HG02623 (cell line): ENCODE measurements at regions not wholly inside any gene's neighbourhood (a gene's known extent, or its start where the extent isn't known, plus 50 kb on each side); places are given as distances from the start of the nearest gene placed in this dataset.

Source experiments
- ATAC-seq: cut with Tn5 transposase; IDR thresholded peaks from one replicate; pipeline ENCODE4 v1.9.1; 2021; ENCODE audit warnings: moderate library complexity; ENCODE audit not compliant: unreplicated experiment

DNA sequence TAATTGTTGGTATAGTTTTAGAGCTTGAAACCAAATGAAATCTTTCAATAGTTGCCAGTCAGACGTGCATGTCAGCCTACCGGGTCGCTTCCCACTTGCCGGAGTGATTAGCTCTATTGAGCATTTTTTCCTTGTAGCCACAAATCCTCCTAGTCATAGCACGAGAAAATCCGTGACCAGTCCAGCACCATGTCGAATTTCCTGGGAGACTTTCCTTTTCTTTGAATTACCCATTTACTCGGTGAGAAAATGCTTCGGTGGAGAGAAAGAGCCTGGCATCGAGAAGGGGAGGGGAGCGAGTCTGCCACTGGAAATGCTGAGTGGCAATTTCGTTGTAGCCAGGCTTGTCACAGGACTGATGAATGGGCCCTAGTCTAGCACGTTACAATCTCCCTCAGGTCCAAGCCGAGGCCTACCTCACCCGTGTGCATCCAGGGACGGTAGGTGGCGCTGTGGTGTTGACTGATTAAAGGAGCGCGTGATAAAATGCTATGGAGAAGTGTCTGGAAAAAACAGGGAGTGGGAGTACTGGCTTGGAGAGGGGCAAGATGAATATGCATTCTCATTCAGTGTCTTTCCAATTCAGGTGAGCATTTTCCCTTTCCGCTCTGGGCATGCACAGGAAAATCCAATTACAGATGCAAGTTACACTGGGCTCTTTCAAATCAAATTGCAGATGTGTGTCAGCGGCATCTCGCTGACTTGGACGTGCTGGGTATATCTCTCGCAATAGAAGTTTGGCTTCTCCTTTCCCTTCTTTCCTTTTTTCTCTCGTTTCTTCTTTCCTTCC lies 238.8 kb downstream of the EDEM1 start:
- ATAC-seq, result peak; percentile 34

DNA sequence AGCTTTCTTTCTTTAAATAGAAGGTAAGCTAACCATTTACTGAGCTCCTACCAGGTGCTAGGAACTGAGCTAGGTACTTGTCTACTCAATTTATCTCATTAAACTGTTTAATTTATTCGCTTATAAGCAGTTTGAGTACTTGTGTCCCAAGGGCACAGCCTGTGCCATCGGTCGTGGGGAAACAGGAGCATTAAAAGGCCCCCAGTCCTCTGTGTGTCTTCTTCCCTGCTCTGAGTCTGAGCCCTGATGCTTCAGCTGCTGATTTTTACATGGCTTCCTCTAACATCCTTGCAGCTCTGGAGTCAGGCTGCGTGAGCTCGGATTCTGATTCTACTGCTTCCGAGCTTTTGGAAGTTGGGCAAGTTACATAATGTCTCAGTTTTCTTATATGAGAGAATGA lies 239.5 kb downstream of the EDEM1 start:
- ATAC-seq, result no peak

DNA sequence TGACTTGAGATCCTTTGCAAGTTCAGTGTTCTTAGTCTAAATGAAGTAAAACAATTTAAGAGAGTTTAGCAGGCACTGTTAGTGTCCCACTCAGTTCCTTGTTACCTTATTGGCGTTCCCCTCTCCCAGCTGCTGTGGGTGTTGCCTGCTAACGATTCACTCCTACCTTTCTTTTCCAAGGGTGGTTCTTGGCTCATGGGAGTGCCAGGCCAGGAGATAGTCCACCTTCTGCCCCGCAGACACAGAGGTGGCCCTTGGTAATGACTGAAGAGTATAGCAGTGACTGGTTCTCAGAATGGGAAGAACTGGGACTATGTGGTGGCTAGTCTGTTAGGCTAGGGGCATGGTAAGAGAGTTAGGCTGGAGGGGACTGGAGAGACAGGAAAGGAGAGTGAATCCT lies 240.4 kb downstream of the EDEM1 start:
- no peak for ATAC-seq

DNA sequence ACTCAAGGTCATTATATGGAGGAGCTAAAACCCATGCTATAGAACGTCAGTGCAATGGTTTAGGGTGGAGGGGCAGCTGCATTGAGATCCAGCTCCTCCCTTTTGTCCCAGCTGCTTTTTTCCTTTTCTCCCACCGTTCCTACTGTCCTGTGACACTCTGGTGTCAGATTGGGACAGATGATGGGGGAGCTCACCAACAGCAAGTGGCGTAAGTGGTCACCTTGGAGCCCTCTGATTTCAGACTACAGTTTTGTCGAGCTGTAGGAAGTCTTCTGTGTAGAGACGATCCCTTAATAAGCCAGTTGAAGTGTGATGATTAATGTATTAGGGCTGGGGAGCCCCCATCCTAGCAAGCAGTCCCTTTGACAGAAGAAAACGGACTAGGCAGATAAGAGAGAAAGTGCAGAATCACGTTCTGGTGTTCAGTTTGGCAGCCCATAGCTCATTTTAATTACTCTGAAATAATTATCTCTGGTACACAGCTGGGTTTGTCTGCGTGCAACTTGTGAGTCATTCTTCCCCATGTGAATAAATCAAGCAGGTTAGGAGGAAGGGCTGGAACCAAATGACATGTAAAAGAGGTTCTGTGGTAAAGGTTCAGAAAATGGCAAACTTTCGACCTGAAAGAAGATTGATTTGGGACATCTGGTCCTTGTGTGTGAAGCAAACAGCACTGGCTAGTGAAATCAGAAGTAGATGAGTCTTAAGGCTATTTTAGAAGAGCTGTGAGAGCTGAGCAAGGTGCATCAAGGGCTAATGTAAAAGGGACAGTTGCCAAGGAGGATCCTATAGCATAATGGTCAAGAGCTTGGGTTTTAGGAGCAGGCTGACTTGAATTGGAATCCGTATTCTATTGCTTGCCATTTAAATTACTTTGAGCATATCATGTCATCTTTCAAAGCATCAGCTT lies 241.4 kb downstream of the EDEM1 start:
- ATAC-seq, result peak; percentile 82

DNA sequence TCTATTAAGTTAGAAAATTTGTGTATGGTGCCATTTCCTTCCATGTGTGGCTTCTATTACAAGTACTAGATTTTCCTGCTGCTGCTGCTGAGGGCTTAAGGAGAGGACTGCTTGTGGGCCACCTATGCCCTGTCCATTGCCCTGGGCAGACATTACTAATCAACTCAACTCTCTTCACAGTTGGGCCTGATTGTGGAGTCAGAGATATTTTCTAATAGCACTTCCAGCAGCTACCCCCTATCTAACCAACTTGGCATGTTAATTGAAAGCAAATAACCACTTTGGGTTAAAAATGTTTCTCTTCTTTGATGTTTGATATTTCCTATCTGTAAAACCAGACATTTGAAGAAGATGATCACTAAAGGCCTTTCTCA lies 242.0 kb downstream of the EDEM1 start:
- ATAC-seq, result no peak

DNA sequence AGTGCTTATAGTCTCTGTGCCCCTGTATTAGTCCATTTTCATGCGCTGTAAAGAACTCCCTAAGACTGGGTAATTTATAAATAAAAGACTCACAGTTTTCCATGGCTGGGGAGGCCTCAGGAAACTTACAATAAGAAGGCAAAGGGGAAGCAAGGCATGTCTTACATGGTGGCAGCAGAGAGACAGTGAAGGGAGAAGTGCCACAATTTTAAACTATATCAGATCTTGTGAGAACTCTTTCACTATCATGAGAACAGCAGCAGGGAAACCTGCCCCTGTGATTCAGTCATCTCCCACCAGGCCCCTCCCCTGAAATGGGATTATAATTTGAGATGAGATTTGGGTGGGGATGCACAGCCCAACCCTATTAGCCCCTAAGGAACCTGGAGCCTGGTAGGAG lies 243.2 kb downstream of the EDEM1 start:
- no peak for ATAC-seq

DNA sequence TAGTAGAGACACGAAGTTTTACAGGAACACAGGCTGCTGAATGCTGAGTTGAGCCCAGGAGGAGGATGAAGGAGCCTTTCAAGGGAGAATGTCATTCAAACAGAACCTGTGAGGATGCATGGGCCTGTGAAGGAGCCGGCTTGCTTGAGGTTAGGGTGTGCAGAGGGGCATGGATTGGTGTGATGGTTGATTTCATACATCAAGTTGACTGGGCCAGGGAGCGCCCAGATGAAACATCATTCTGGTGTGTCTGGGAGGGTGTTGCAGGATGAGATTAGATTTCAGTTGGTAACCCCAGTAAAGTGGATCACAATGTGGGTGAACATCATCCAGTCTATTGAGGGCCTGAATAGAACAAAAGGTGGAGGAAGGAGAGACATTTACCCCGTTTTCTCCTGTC lies 243.6 kb downstream of the EDEM1 start:
- ATAC-seq, result no peak

DNA sequence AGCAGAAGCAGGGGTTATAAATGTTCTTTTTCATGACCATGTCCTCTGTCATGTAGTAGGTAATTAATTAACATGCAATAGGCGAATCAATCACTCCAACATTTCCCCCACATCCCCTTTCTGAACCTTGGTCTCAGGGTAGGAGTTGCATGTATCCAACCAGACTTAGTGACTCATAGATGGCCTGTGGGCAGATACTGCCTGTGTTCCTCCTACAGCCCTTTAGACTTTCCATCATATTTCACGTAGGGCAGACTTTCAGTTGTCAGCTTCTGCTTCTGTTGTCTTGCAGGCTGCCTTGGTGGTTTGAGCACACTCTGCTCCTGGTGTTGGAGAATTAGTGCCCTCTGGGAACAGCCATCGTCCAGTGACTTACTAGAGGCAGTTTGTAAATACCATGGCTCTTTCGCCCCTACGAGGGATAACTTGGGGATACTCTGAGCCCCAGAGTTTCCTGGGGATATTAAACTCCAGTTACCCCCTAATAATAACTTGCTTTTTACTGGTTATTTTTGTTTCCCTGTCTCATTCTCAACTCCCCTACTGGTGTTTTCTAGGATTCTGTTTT lies 244.4 kb downstream of the EDEM1 start:
- ATAC-seq, result no peak

DNA sequence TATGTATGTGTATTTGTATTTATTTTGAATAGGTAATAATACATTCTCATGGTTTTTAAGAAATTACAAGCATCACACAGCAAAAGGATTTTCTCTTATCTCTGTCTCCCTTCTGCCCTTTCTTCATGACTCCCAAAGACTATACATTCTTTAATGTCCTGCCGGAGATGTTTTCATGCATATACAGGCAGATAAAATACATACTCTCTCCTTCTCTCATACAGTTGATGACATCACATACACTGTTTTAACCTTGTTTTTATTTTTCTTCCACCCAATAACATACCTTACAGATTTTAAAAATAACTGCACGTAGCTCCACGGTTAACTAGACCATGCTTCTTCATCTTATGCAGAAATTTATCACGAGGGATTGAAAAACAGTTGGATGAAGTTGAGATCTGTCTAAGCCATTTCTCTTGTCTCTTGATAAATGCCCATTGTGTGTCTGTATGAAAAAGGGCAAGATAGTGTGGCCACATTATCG lies 249.8 kb downstream of the EDEM1 start:
- no peak for ATAC-seq

DNA sequence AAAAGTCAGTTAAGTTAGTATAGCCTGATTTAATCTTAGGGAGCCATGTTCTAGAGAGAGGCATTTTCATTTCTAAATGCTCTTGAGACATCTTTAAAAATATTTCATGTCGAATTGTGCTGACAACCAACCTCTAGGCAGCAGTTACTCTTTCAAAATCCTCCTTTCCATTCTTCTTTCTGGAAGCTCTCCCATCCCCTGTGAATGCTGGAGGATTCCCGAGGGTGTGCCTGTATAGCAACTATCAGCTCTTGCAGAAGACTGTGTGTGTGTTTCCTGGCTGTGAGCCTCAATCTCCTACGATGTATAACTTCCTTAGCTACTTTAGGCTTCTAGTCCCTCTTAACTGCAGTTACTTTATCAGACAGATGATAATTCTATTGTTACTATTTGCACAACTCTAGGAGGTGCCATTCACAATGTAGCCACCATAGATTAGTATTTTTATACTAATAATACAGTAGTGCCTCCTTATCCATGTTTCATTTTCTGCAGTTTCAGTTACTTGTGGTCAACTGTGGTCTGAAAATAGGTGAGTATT lies 250.3 kb downstream of the EDEM1 start:
- ATAC-seq, result no peak

DNA sequence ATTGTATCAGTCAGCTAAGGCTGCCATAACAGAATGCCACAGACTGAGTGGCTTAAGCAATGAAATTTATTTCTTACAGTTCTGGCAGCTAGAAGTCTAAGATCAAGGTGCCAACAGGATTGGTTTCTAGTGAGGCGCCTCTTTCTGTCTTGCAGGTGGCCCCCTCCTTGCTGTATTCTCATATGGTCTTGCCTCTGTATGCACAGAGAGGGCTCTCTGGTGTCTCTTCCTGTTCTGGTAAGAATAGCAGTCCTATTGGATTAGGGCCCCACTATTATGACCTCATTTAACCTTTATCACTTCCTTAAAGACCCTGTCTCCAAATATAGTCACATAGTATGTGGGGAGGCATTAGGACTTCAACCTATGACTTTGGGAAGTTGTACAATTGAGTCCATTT lies 253.9 kb downstream of the EDEM1 start:
- ATAC-seq, result no peak

DNA sequence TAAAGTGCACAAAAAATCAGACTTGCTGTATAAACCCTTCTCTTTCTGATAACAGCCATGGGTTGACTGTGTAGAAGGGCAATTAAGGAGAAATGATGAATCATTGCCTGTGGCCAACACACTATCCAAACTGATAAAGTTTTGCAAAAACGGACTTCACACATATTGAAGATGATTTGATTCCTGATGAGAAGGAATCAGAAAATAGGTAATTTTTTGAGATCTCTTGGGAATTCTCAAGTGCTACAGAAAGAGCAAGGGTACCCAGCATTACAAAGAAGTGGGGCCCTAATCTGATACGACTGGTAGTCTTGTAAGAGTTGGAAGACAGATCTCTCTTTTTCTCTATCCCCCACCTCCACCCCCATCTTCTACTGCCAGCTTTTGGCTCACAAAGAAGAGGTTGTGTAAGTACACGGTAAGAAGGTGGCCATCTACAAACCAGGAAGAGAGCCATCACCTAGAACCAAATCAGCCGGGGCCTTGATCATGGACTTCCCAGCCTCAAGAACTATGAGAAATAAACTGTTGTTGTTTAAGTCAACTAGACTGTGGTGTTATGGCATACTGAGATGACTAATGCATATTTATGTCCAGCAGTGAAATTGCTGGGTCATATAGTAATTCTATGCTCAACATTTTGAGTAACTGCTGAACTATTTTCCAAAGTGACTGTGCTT lies 254.7 kb downstream of the EDEM1 start:
- no peak for ATAC-seq

DNA sequence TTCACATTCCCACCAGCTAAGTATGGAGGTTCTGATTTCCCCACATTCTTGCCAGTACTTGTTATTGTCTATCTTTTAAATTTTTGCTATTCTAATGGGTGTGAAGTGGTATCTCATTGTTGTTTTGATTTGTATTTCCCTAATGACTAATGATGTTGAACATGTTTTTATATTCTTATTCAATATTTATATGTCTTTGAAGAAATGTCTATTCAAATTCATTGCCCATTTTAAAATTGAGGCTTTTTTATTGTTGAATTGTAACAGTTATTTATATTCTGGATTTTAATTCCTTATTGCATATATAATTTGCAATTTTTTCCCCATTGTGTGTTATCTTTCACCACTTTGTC lies 255.3 kb downstream of the EDEM1 start:
- no peak for ATAC-seq

DNA sequence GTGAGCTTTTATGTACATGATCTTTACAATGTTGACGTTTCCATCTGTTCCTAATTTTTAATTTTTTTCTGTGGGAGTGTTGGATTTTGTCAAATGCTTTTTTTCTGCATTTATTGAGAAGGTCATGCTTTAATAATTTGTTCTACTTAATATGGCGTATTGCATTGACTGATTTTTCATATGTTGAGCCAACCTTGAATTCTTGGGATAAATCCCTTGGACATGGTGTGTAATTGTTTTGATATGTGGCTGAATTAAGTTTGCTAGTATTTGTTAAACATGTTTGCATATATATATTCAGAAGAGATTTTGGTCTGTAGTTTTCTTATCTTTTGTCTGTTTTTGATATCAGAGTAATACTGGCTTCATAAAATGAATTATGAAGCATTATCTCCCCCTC lies 256.7 kb downstream of the EDEM1 start:
- no peak for ATAC-seq

DNA sequence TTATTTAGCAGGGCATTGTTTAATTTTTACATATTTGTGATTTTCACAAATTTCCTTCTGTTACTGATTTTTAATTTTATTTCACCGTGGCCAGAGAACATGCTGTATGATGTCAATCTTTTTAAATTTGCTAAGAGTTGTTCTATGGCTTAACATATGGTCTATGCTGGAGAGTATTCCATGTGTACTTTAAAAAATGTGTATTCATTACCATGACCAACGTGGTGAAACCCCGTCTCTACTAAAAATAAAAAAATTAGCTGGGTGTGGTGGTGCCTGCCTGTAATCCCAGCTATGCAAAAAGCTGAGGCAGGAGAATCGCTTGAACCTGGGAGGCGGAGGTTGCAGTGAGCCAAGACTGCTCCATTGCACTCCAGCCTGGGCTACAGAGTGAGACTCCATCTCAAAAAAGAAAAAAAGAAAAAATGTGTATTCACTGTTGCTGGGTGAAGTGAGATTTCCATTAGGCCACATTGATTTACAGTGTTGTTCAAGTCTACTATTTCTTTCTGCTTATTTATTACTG lies 258.2 kb downstream of the EDEM1 start:
- ATAC-seq, result no peak

DNA sequence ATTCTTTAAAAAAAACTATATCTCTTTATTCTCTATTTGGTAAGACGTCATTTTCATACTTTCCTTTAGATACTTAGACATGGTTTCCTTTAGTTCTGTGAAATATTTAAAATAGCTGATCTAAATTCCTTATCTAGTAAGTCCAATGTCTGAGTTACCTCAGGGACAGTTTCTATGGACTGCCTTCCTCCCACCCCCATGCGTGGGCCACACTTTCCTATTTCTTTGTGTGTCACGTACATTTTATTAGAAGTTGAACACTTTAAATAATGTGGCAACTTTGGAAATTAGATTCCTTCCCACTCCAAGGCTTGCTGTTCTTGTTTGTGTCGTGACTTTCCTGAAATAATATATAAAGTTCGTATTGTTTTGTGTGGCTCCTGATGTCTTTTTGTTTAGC lies 260.7 kb downstream of the EDEM1 start:
- ATAC-seq, result no peak

DNA sequence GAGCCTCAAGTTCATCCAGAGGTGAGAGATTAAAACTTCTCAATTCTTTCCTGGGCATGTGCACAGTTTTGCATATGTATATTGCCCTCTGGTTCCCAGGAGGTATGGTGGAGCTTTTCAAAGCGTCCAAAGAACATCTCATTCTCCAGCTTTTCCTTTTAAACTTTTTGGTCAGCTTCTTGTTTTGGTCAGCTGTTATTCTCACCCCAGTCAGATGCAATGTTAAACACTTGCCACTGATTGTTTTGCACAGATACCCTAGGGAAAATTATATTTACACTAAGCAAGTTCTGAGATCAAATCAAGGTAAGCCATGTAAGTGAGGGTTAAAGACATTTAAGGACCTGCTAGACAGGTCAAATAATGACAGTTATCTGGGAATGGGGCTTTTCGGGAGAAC lies 261.3 kb downstream of the EDEM1 start:
- ATAC-seq, result no peak

DNA sequence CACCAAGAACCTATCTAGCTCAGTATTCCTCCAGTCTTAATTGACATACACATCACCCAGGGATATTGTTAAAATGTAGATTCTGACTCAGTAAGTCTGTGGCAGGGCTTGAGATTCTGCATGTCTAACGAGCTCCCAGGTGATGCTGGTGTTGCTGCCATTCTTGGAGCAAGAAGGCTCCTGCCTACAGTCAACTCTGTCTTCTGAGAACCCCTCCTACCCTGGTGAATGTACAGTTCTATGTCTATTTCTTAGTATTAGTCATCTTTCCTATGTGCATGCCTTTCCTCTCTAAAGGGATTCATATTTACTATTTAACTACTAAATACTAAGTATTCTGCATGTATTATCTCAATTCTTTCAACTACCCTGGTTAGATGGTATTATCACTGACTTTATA lies 268.7 kb downstream of the EDEM1 start:
- peak; percentile 86 for ATAC-seq

DNA sequence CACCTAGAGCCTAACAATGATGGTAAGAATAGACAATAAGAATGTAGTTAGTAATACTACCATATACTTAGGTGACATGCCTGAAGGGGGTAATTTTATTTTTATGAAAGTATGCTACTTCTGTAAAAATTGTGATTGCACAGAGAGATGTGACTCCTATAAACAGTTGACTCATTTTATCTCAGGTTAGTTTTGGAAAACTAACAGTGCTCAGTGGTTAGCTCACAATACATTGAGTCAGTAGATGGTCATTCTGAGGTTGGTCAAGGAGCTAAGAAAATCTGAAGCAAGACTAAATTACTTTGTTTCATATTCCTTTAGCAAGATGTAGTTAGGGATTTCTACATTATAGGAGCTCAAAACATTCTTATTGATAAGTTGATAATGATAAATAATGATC lies 271.0 kb downstream of the EDEM1 start:
- ATAC-seq, result no peak

DNA sequence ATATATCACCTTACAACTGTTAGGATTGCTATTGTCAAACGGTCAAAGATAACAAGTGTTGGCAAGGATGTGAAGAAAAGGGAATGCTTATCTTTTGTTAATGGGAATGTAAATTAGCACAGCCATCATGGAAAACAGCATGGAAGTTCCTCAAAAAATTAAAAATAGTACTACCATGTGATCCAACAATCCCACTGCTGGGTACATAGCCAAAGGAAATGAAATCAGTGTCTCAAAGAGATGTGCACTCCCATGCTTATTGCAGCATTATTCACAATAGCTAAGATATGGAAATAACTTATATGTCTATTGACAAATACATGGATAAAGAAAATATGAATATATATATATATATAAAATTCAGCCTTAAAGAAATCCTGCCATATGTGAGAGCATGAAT lies 274.6 kb downstream of the EDEM1 start:
- ATAC-seq, result no peak

DNA sequence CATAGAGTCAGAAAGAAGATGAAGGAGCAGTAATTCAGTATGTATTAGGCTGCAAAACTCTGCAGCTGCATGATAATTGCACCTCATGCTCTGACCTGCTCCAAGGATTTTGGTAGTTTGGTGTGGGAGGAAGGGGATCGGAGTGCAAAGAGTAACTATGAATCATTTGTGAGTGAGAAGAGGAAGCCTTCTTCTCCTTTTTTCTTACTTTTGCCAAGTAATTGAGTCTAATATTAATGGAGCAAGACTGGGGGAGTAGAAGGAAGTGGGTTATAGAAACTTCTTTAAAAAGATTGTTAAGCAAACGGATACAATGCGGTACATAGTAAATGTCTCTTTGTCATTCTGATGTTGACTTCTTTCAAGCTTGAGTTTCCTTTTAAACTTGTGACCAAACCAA lies 276.5 kb downstream of the EDEM1 start:
- no peak for ATAC-seq
